Activated T-helper 17 cell treated with anti-CD3 and anti-CD28 coated beads, Interleukin-2, amount 50 U/mL, for 72 hours (primary cell): ENCODE measurements at regions not wholly inside any gene's neighbourhood (a gene's known extent, or its start where the extent isn't known, plus 50 kb on each side); places are given as distances from the start of the nearest gene placed in this dataset.
"Not testable (repeated sequence)": the region's sequence is repeated elsewhere in the genome, so short reads cannot be mapped to it uniquely, and the experiment has no call there.

Experiments used
- ATAC-seq: fragments of 150-1000 bp; cut with Tn5 transposase; replicated peaks from 2 replicates; pipeline ENCODE4 v1.10.0; 2021; ENCODE audit warnings: mild to moderate bottlenecking, moderate library complexity
- H3K27ac Mint-ChIP-seq: one replicate; pipeline ENCODE4 v1.8.0; 2022; ENCODE audit warnings: mixed read lengths
- H3K27me3 Mint-ChIP-seq: one replicate; pipeline ENCODE4 v1.8.0; 2022; ENCODE audit warnings: mixed read lengths
- H3K36me3 Mint-ChIP-seq: one replicate; pipeline ENCODE4 v1.8.0; 2022; ENCODE audit warnings: low read depth, mild to moderate bottlenecking, mixed read lengths
- H3K4me1 Mint-ChIP-seq: one replicate; pipeline ENCODE4 v1.8.0; 2022; ENCODE audit warnings: mixed read lengths
- H3K4me3 Mint-ChIP-seq: one replicate; pipeline ENCODE4 v1.8.0; 2022; ENCODE audit warnings: mild to moderate bottlenecking, mixed read lengths
- H3K9me3 Mint-ChIP-seq: one replicate; pipeline ENCODE4 v1.8.0; 2022; ENCODE audit warnings: mixed read lengths

DNA sequence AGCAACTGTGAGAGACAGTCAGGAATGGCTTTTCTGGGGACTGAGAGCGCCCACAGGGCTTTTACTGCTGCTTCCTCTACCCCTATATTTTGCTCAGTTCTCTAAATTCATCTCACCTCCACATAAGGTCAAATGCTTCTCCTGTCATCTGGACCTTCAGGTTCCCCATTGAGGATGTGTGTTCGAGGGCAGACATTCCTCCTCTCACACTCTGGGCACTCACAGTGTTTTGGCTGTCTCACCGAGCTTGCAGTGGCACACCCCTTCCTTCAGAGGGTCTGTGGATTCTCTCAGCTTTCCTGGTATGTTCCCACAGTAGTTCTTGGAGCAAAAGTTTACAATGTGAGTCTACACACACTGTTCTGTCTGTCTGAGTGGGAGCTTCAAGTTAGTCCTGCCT is 127.8 kb upstream of the GLRA1 start:
- peaks cover 3% of the 10 kb centered on the region for H3K27me3 Mint-ChIP-seq
- peaks cover 28% of the 10 kb centered on the region for H3K9me3 Mint-ChIP-seq
- H3K4me3 Mint-ChIP-seq = no peak overlapping the region
- H3K4me1 Mint-ChIP-seq = no peaks in the 10 kb centered on the region
- H3K27ac Mint-ChIP-seq = no peak overlapping the region
- H3K36me3 Mint-ChIP-seq = no peaks in the 10 kb centered on the region
- ATAC-seq = no peak

DNA sequence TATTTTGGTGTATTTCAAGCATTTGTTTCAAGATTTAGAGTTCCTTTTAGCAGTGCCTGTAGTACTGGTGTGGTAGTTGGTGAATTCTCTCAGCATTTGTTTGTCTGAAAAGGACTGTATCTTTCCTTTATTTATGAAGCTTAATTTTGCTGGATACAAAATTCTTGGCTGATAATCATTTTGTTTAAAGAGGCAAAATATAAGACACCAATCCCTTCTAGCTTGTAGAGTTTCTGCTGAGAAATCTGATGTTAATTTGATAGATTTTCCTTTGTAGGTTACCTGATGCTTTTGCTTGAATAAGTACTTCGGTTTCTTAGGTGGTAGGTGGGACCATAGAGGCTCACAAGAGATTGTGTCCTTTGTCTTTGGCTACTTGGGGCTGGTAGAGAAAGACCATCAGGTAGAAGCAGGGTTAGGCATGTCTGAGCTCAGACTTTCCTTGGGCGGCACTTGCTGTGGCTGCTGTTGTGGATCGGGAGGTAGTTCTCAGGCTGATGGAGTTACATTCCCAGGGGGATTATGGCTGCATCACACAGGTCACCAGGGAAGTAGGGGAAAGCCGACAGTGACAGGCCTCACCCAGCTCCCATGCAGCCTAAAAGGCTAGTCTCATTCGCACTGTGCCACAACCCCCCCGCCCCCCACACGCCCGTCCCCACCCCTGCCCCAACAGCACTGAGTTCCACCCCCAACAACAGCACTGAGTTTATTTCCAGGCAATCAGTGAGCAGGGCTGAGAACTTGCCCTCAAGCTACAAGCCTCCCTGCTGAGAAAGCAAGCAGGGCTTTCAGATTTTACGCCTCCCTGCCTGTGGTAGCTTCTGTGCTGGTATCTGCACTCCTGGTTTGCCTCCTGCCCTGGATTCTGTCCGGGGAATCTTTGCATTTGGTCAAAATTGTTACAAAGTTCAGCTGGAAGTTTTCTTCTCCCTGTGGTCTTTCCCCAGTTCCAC is 127.1 kb upstream of the GLRA1 start:
- Mint-ChIP-seq H3K27ac (no peak overlapping the region), H3K27me3 (peaks cover 3% of the 10 kb centered on the region), H3K4me1 (no peaks in the 10 kb centered on the region), H3K4me3 (no peak overlapping the region), H3K36me3 (no peaks in the 10 kb centered on the region), H3K9me3 (peaks cover 28% of the 10 kb centered on the region)
- no peak for ATAC-seq

DNA sequence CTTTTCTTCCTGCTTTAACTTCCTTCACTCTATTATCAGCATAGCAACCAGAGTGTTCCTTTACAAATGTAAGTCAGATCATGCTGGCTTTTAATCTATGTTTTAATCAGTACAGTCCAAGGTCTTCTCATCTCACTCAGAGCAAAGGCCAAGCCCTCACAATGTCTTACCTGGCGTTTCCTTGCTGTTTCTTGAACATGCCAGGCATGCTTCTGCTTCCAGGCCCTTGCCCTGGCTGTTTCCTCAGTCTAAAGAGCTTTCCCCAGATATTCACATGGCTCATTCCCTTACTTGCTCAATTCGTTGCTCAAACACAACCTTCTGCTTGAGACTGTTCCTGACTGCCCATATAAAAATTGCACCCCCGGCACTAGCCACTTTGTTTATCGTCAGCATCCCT is 121.7 kb upstream of the GLRA1 start:
- Mint-ChIP-seq H3K27ac (no peak overlapping the region), H3K4me1 (peaks cover 6% of the 10 kb centered on the region), H3K4me3 (no peak overlapping the region), H3K9me3 (peaks cover 17% of the 10 kb centered on the region), H3K27me3 (no peaks in the 10 kb centered on the region), H3K36me3 (no peaks in the 10 kb centered on the region)
- no peak for ATAC-seq

- not testable (repeated sequence) for H3K36me3 Mint-ChIP-seq, ATAC-seq
These were observed 114.2 kb upstream of the GLRA1 start for GRCh38 chr5:152038856-152039255.

GRCh38 chr5:152026328-152027024 is 101.8 kb upstream of the GLRA1 start:
- peak; percentile 18 for ATAC-seq
- H3K4me1 Mint-ChIP-seq = not testable (repeated sequence)
- H3K4me3 Mint-ChIP-seq = peak overlapping the region; percentile 25

More at GRCh38 chr5:152038856-152039255, 114.2 kb upstream of the GLRA1 start:
- not testable (repeated sequence) for H3K4me1 Mint-ChIP-seq, H3K4me3 Mint-ChIP-seq, H3K9me3 Mint-ChIP-seq, H3K27ac Mint-ChIP-seq, H3K27me3 Mint-ChIP-seq

DNA sequence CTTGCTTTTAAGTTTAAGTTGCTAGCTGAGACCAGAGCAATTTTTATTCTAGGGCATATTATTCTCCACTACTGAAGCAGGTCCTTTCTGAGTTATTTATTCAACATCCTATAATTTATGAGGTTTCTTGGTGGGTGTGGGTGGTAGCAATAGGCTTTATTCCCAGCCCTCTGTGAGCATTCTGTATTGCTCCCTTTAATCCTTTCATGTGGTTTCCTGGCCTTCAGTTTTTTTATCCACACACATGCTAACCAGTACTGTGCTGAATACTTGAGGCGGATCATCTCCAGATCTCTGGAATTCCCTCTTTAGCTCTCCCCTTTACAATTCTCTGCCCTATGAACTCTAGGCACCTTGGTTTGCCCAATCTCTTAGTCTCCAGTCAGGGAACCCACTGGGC is 91.8 kb upstream of the GLRA1 start:
- no peak overlapping the region for H3K27ac Mint-ChIP-seq
- peaks cover 5% of the 10 kb centered on the region for H3K9me3 Mint-ChIP-seq
- H3K27me3 Mint-ChIP-seq = no peaks in the 10 kb centered on the region
- H3K4me3 Mint-ChIP-seq = no peak overlapping the region
- no peaks in the 10 kb centered on the region for H3K4me1 Mint-ChIP-seq
- ATAC-seq = no peak
- H3K36me3 Mint-ChIP-seq = no peaks in the 10 kb centered on the region

More at GRCh38 chr5:152026328-152027024, 101.8 kb upstream of the GLRA1 start:
- Mint-ChIP-seq H3K9me3 (peaks cover 27% of the 10 kb centered on the region), H3K27ac (peak overlapping the region; percentile 82)
- not testable (repeated sequence) for H3K36me3 Mint-ChIP-seq, H3K27me3 Mint-ChIP-seq

DNA sequence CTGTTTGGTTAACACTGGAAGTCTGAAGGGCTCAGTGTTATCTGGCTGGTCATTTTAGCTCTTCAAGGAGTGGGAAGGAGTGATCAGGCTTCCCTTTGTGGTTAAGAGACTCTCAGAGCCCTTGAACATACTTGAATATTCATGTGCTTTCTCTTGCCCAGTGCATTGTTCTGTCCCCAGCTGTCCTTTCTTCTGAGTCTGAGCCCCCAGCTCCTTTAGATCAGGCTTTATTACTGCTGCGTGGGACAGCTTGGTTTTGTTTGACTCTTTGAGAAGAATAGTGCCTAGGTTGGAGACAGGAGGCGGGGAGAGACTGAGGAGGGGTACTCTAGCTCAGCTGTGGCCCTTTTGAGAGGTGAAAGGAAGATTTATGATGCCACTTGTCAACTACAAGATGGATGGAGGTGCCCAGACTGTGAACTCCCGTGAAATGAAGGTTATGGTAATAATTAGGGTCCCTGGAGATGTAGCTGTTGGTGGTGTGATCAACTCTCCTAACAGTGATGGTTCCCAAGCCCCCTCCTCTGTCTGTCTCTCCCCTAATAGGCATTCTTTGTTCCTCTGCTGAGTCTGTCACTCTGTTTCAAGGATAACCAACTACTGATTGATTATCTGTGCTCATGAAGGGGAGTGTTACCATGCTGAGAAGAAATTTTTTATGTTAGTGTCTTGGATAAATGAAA is 83.1 kb upstream of the GLRA1 start:
- H3K27me3 Mint-ChIP-seq = no peaks in the 10 kb centered on the region
- ATAC-seq = no peak
- H3K27ac Mint-ChIP-seq = no peak overlapping the region
- H3K4me1 Mint-ChIP-seq = no peaks in the 10 kb centered on the region
- peaks cover 3% of the 10 kb centered on the region for H3K9me3 Mint-ChIP-seq
- H3K4me3 Mint-ChIP-seq = no peak overlapping the region
- H3K36me3 Mint-ChIP-seq = no peaks in the 10 kb centered on the region

GRCh38 chr5:152004095-152004494 is 79.4 kb upstream of the GLRA1 start:
- Mint-ChIP-seq H3K4me1 (no peaks in the 10 kb centered on the region), H3K27ac (no peak overlapping the region), H3K27me3 (no peaks in the 10 kb centered on the region), H3K36me3 (no peaks in the 10 kb centered on the region), H3K9me3 (peaks cover 12% of the 10 kb centered on the region), H3K4me3 (no peak overlapping the region)
- no peak for ATAC-seq
